ENCODE measurements at regions not wholly inside any gene's neighbourhood (a gene's known extent, or its start where the extent isn't known, plus 50 kb on each side); places are given as distances from the start of the nearest gene placed in this dataset.

DNA sequence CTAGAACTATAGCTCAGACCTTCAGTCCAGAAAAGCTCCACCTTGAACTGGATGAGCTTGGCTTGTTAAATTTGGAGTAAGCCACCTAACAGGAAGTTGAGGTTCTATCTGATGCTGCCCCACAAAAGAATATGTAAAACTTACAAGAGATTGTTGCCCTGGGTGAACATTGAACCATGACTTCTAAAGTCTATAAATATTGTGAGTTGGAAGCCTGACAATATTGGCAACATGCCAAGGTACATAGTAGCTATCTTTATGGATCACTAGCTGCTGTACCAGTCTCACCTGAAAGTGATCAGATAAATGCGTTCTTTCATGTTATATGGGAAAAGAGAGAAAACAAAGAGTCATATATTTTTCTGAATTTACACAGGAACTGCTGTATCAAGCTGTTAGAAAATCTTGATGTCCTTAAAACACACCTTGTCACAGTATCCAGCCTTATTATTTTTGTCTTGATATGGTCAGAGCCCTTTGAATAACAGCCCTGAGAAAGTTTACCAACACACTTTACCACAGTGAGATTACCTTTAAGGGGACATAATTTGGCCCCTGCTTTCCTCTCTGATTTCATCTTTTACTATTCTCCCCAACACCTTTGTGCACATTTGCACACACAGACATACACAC is 92.0 kb downstream of the LSMEM1 start:
- TF ChIP-seq, protein P1, sequence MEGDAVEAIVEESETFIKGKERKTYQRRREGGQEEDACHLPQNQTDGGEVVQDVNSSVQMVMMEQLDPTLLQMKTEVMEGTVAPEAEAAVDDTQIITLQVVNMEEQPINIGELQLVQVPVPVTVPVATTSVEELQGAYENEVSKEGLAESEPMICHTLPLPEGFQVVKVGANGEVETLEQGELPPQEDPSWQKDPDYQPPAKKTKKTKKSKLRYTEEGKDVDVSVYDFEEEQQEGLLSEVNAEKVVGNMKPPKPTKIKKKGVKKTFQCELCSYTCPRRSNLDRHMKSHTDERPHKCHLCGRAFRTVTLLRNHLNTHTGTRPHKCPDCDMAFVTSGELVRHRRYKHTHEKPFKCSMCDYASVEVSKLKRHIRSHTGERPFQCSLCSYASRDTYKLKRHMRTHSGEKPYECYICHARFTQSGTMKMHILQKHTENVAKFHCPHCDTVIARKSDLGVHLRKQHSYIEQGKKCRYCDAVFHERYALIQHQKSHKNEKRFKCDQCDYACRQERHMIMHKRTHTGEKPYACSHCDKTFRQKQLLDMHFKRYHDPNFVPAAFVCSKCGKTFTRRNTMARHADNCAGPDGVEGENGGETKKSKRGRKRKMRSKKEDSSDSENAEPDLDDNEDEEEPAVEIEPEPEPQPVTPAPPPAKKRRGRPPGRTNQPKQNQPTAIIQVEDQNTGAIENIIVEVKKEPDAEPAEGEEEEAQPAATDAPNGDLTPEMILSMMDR (IDR thresholded peaks at IDR 0.05), result no peak
- H3K27ac ChIP-seq, result no peak overlapping the region
- no peaks in the 10 kb centered on the region for H3K27me3 ChIP-seq (ENCODE audit: low read depth)
- intact Hi-C loops (cut with DNase I), result no loop called here
- DNase-seq (no peak), ATAC-seq (no peak)
- H3K4me1 ChIP-seq, result no peaks in the 10 kb centered on the region
- no peak overlapping the region for H3K4me3 ChIP-seq
- H3K36me3 ChIP-seq, result no peaks in the 10 kb centered on the region
- no peaks in the 10 kb centered on the region for H3K9me3 ChIP-seq

DNA sequence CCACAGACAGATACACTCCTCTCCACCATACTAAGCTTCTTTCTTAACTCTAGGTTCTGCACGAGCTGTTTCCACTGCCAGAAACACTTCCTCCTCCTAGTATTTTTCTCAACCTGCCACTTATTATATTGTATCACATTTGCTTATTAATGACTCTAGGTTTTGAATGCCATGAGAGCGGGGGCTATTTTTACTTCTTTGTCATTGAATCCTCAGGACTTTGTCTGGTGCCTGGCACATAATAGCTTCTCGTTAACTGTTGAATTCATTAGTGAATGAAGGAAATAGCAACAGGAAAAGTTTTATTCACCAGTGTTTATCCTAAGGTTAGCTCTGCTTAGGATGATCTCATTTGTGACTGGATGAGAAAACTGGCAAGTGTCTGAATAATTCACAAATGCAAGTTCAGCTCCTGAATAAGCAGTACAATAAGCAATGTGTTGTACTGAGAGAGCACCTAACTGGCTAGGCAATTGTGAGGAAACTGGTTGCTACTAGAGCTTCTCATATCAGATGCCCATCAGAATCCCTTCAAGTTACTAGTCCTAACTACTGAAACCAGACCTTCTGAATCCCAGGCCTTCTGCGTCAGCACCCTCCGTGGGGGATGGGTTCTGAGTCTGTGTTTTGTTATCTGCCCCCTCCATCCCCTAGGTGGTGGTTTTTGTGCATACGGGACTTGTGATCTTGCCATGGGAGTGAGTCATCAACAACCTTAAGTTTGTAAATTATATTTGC is 92.7 kb downstream of the LSMEM1 start:
- Histone ChIP-seq H3K4me1 (no peaks in the 10 kb centered on the region), H3K27me3 (ENCODE audit: low read depth) (no peaks in the 10 kb centered on the region), H3K27ac (no peak overlapping the region), H3K4me3 (no peak overlapping the region), H3K9me3 (no peaks in the 10 kb centered on the region), H3K36me3 (no peaks in the 10 kb centered on the region)
- no peak for DNase-seq
- ATAC-seq, result no peak
- TF ChIP-seq, protein P1 (IDR thresholded peaks at IDR 0.05), result no peak
- intact Hi-C loops (cut with DNase I), result no loop called here

DNA sequence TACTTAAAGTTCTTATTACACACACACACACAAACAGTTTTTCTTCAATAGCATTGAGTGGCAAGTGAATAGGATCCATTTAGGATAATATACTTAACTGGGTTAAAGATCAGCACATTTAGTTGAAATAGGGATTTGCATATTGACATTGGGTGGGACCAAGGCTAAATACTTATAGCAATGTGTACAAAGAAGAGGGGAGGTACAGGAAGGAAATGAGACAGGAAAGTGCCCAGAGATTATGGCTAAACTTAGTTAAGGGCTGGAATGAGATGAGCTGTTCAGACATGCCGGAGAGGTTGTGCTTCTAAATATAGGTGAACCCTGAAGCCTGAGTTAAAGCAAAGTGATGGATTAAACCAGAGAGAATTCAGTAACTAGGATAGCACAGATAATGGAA is 95.1 kb downstream of the LSMEM1 start:
- no peaks in the 10 kb centered on the region for H3K4me1 ChIP-seq
- intact Hi-C loops (cut with DNase I), result no loop called here
- no peaks in the 10 kb centered on the region for H3K27me3 ChIP-seq (ENCODE audit: low read depth)
- H3K4me3 ChIP-seq, result no peak overlapping the region
- ATAC-seq, result no peak
- H3K36me3 ChIP-seq, result no peaks in the 10 kb centered on the region
- H3K9me3 ChIP-seq, result no peaks in the 10 kb centered on the region
- TF ChIP-seq, protein P1 (IDR thresholded peaks at IDR 0.05), result no peak
- DNase-seq, result no peak
- no peak overlapping the region for H3K27ac ChIP-seq

DNA sequence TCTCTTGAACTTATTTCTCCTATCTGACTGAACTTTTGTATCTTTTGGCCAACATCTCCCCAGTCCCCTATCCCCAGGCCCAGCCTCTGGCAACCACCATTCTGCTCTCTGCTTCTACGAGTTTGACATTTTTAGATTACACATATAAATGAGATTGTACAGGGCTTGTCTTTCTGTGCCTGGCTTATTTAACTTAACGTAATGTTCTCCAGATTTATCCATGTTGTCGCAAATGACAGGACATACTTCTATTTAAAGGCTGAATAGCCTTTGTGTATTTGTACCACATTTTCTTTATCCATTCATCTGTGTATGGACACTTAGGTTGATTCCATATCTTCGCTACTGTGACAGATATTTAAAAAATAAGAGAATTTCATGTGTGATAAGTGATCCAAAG is 98.6 kb downstream of the LSMEM1 start:
- ATAC-seq, result no peak
- intact Hi-C loops (cut with DNase I), result no loop called here
- H3K9me3 ChIP-seq, result no peaks in the 10 kb centered on the region

DNA sequence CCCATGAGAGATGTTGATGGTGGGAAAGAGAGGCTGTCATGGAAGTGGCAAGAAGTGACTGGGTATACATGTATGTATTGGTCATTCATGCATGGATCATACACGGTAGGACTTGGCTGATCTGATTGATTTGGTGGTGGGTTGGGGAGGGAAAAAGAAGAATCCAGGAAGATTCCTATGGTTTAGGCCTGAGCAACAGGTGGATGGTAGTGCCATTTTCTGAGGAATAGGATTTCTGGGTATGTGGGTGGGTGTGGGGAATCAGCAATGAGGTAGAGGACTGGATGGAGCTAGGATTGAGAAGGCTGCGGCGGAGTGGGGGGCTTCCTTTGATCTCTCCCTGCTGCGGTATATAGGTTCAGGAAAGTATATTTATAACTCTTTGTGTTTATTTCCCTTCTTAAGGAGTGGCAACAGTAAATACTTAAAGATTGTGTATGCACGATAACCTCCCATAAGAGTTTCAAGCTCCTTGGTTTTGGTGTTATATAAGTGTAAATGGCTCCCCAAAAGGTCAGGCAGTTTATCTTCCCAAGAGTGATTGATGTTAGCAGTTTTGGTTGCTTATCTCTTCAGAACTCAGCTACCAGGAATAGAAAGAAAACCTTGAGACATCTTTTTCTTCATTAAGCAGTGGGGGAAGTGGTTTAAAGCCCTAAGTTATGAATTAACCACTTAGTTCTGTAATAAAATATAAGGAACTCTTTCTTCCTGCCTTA is 100.1 kb downstream of the LSMEM1 start:
- DNase-seq (no peak), ATAC-seq (no peak)
- Histone ChIP-seq H3K4me3 (no peak overlapping the region), H3K27ac (no peak overlapping the region), H3K4me1 (no peaks in the 10 kb centered on the region), H3K36me3 (no peaks in the 10 kb centered on the region), H3K9me3 (no peaks in the 10 kb centered on the region), H3K27me3 (ENCODE audit: low read depth) (no peaks in the 10 kb centered on the region)
- intact Hi-C loops (cut with DNase I), result no loop called here
- TF ChIP-seq, protein P1 (IDR thresholded peaks at IDR 0.05), result no peak

More for the DNA sequence above, 98.6 kb downstream of the LSMEM1 start:
- no peak overlapping the region for H3K27ac ChIP-seq
- TF ChIP-seq, protein P1 (IDR thresholded peaks at IDR 0.05), result no peak
- H3K4me3 ChIP-seq, result no peak overlapping the region
- no peak for DNase-seq
- H3K27me3 ChIP-seq (ENCODE audit: low read depth), result no peaks in the 10 kb centered on the region
- H3K4me1 ChIP-seq, result no peaks in the 10 kb centered on the region
- H3K36me3 ChIP-seq, result no peaks in the 10 kb centered on the region

Data from lower lobe of right lung (tissue), 2 donors.